ENCODE measurements at regions not wholly inside any gene's neighbourhood (a gene's known extent, or its start where the extent isn't known, plus 50 kb on each side); places are given as distances from the start of the nearest gene placed in this dataset.
"Not testable (repeated sequence)": the region's sequence is repeated elsewhere in the genome, so short reads cannot be mapped to it uniquely, and the experiment has no call there.

GRCh38 chrX:96591421-96591820 lies 93.2 kb upstream of the DIAPH2 start:
- Histone ChIP-seq H3K27ac (no peak overlapping the region), H3K4me3 (no peak overlapping the region), H3K27me3 (no peaks in the 10 kb centered on the region), H3K36me3 (no peaks in the 10 kb centered on the region), H3K9me3 (no peaks in the 10 kb centered on the region), H3K4me1 (no peaks in the 10 kb centered on the region)
- ATAC-seq (no peak), DNase-seq (no peak)
- intact Hi-C loops (cut with DNase I) = no loop called here
- 52% methylated on average over 4 of the region's 4 CpGs for WGBS (ENCODE audit: insufficient coverage, low coverage, low lambda C conversion rate, missing lambda C conversion rate)
- TF ChIP-seq CTCF (IDR thresholded peaks at IDR 0.05) (no peak), POLR2A (IDR thresholded peaks at IDR 0.05) (no peak)

GRCh38 chrX:96597847-96598246 lies 86.8 kb upstream of the DIAPH2 start:
- H3K27ac ChIP-seq, ATAC-seq: not testable (repeated sequence)
- WGBS (ENCODE audit: insufficient coverage, low coverage, low lambda C conversion rate, missing lambda C conversion rate) = no CpG with 5 or more reads among the region's 9 CpGs

GRCh38 chrX:96611619-96612362 lies 72.9 kb upstream of the DIAPH2 start:
- no peaks in the 10 kb centered on the region for H3K27me3 ChIP-seq
- ATAC-seq = no peak
- H3K36me3 ChIP-seq = no peaks in the 10 kb centered on the region
- 39% methylated on average over 3 of the region's 3 CpGs for WGBS (ENCODE audit: insufficient coverage, low coverage, low lambda C conversion rate, missing lambda C conversion rate)
- TF ChIP-seq POLR2A (IDR thresholded peaks at IDR 0.05) (no peak), CTCF (IDR thresholded peaks at IDR 0.05) (no peak)
- no peak for DNase-seq
- no peaks in the 10 kb centered on the region for H3K9me3 ChIP-seq
- intact Hi-C loops (cut with DNase I) = no loop called here
- no peak overlapping the region for H3K27ac ChIP-seq
- H3K4me3 ChIP-seq = no peak overlapping the region
- no peaks in the 10 kb centered on the region for H3K4me1 ChIP-seq

More at GRCh38 chrX:96597847-96598246, 86.8 kb upstream of the DIAPH2 start:
- H3K27me3 ChIP-seq; DNase-seq; H3K9me3 ChIP-seq; intact Hi-C loops (cut with DNase I); H3K36me3 ChIP-seq; H3K4me3 ChIP-seq; H3K4me1 ChIP-seq: not testable (repeated sequence)

- WGBS (ENCODE audit: insufficient coverage, low coverage, low lambda C conversion rate, missing lambda C conversion rate) = 61% methylated on average over 4 of the region's 4 CpGs
- intact Hi-C loops (cut with DNase I) = no loop called here
- H3K4me1 ChIP-seq = no peaks in the 10 kb centered on the region
- ATAC-seq = no peak
- TF ChIP-seq POLR2A (IDR thresholded peaks at IDR 0.05) = no peak
- TF ChIP-seq CTCF (IDR thresholded peaks at IDR 0.05) = no peak
- no peak for DNase-seq
- H3K36me3 ChIP-seq = no peaks in the 10 kb centered on the region
- no peak overlapping the region for H3K4me3 ChIP-seq
- no peaks in the 10 kb centered on the region for H3K9me3 ChIP-seq
- no peak overlapping the region for H3K27ac ChIP-seq
- peaks cover 0 to 3% of the 10 kb centered on the region in 2 donors for H3K27me3 ChIP-seq
Measured at GRCh38 chrX:96615448-96615847, 69.2 kb upstream of the DIAPH2 start.

- Histone ChIP-seq H3K27ac (no peak overlapping the region), H3K36me3 (no peaks in the 10 kb centered on the region), H3K4me1 (no peaks in the 10 kb centered on the region), H3K9me3 (no peaks in the 10 kb centered on the region), H3K27me3 (peaks cover 0 to 3% of the 10 kb centered on the region in 2 donors), H3K4me3 (no peak overlapping the region)
- intact Hi-C loops (cut with DNase I) = no loop called here
- ATAC-seq (no peak), DNase-seq (no peak)
- no peak for TF ChIP-seq CTCF (IDR thresholded peaks at IDR 0.05)
- no peak for TF ChIP-seq POLR2A (IDR thresholded peaks at IDR 0.05)
Measured at GRCh38 chrX:96619588-96619987, 65.1 kb upstream of the DIAPH2 start.

All from right lobe of liver (tissue), 6 donors.